GM21723 (cell line): ENCODE measurements at regions not wholly inside any gene's neighbourhood (a gene's known extent, or its start where the extent isn't known, plus 50 kb on each side); places are given as distances from the start of the nearest gene placed in this dataset.

ENCODE experiments used
- ATAC-seq: cut with Tn5 transposase; IDR thresholded peaks from one replicate; pipeline ENCODE4 v1.9.1; 2021; ENCODE audit warnings: mild to moderate bottlenecking, moderate library complexity; ENCODE audit not compliant: unreplicated experiment

DNA sequence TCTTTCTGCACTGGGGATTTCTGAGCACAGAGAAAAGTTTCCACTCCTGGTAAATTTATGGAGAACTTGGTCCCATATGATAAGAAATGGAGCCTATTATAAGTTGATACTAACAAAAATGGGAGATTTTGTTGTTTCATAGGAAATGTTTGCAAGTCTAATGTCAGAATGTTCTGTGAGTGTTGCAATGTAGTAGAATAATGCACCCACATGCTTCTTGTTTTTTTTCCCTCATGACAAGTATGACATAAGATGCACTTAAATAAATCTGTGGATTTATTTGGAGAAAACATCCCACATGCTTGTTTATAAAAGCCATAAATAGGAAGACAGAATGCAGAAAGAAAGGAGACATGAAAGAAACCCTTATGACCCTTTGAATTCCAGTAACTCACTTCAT is 50.8 kb upstream of the KCNJ6 start:
- no peak for ATAC-seq

DNA sequence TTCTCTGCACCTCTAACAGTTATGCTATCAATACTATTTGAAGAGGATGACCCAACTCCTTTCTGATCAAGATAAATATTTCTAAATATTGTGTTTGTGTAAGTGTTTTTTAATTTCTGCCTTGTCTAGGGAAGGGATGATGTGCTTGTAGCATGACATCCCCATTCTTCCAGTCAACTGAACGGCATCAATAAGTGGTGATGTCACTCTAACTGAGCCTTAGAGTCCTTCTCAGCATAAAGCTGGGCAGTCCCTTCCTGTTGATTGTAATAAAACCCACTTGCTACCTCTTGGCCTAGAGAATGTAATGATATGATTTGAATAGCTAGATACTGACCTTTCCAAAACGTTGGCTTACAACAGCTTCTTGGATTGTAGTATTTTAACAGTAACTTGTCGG is 52.5 kb upstream of the KCNJ6 start:
- no peak for ATAC-seq

DNA sequence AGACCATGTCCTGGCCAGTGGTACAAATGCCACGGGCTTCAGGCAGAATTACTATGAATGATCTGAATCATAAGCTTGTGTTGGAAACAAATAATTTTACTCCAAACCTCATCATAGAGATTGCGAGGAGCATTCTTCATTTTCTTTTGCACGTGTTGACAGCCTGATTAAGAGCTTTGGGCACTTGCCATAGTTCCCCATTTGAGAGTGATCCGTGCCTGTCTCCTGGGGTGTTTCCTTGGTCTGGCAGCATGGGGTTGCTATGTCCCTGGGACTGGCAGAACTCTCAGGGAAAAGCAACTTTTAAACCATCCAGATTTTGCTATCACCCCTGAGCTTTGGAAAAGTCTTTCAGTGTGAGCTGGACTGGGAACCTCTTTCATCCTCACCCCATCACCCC is 54.3 kb upstream of the KCNJ6 start:
- ATAC-seq, result no peak

DNA sequence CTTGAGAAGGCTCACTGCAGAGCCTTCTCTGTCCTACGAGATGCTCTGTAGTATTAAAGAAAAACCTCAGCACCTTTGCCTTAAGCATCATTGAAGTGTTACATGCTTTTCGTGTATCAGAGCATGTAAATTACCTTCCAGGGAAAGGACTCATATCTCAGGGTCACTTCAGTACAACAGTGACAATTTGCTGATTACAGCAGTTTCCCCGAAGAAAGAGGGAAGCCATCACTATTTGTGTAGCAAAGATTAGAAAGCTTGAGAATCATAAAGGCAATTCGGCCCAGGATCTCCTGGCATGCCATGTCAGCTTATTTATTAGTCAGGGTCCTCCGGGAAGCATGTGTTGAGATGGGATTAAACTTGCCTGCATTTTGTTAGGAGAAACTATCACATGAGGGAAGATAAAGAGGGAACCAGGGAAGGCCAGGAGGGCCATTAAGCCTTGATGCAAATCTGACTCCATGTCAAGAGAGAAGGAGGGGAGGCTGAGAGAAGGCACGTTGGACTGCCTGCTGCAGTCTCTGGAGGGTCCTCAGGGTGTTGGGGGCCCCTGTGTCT is 55.2 kb upstream of the KCNJ6 start:
- ATAC-seq, result no peak

DNA sequence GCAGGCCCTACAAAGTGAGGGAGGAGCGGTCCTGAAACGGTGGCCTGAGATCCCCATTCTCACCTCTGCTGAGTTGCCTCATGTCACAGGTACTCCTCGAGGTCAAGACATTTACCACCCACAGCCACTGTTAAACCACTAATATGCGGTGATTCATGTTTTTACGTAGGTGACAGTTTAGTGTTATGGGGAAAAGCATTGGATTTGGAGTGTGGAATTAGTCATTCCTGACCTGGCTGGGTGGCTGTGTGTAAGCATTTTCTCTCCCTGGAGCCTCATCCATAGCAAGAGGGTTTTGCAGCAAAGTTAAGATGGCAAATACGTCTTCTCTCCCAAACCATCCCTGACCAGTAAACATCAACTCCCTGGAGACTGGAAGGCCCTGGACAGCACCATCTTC is 57.8 kb upstream of the KCNJ6 start:
- ATAC-seq, result no peak

DNA sequence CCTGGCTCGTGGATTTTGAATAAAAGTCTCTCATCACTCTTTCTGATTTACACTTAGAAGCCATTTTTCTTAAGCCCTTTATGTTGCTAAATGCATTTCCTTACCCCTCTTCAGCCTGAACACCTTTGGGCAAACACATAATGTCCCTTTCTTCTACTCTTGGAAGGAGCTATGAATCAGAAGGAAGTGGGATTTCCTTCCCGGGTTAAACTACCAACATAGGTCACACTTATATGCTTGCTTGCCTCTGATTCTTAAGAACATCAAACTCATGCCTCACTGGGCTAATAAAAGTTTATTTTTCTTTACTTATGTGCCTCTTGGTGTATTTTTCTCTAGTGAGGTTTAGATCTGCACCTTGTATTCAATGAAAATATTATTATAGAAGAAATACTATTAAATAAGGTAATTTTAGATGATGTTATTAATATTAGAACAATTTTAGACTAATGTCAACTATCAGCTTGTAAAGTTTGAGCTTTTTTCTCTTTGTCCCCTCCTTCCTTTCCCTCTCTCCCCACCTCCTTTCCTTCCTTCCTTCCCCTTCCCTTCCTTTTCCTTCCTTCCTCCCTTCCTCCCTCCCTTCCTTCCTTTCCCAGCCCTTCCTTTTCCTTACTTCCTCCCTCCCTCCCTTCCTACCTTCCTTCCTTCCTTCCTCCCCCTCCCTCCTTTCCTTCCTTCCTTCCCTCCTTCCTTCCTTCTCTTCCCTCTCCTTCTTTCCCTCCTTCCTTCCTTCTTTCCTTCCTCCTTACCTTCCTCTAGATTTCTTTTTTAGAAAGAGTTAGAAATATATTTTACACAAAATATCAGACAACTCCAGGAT is 66.5 kb upstream of the KCNJ6 start:
- no peak for ATAC-seq

DNA sequence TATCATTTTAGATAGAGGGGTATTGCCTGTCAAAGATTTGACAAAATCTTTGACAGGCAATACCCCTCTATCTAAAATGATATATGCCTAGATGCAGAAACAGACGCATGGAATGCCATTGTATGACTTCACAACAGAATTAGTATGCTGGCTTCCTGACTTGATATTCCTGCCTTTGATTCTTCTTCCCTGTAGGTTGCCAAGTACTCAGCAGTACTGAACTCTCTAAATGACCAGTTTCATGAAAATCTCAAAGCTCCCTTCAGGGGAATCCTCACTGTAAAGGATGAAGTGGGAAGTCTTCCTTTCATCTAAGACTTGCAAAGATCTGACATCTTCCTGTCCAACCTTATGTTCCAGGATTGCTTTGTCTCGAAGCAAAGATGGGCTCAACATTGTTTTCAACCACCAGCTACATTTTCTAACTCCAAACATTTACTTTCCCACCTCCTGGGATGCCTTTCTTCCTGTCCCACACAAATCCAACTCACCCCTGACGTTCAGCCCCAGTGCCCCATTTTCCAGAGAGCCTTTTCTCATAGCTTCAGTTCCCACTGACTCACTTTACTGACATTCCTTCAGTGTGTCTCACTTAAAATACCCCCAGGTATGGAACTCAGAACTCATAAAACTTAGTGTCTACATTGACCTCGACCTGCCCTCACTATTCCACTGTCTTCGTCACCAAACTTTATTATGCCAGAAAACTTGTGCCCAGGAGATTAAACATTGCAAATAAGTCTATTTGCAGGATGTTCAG is 67.3 kb upstream of the KCNJ6 start:
- ATAC-seq, result no peak

DNA sequence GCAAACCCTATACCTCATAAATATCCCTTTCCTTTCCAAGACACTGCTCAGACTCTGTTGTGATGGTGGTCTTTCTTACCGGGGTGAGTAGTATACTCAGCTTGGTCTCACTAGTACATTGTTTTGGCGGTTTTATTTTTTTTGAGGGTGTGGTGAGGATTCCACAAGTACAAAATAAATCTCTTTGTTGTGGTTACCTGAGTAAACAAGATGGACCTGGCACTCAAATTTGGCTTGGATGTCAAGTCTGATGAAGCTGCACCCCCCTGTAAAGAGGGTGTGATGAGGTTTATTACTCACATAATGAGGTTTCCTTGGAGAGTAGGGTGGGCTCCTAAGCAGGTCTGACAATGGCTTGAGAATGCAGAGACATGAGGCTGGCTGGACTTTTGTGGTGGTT is 68.2 kb upstream of the KCNJ6 start:
- ATAC-seq, result no peak

DNA sequence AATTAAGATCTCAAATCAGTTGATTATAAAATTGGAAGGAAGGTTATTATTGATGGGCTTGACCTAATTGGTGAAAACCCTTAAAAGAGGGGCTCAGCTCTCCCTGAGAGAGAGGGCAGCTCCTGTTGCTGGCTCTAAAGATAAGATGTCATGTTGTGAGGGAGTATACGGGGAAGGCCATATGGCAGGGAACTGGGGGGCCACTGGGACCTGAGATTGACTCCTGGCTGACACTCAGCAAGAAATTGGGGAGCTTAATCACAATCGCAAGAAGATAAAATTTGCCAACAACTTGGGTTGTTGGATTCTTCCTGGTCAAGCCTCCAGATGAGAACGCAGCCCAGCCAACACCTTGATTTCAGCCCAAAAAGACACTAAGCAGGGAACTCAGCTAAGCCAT is 69.7 kb upstream of the KCNJ6 start:
- no peak for ATAC-seq

DNA sequence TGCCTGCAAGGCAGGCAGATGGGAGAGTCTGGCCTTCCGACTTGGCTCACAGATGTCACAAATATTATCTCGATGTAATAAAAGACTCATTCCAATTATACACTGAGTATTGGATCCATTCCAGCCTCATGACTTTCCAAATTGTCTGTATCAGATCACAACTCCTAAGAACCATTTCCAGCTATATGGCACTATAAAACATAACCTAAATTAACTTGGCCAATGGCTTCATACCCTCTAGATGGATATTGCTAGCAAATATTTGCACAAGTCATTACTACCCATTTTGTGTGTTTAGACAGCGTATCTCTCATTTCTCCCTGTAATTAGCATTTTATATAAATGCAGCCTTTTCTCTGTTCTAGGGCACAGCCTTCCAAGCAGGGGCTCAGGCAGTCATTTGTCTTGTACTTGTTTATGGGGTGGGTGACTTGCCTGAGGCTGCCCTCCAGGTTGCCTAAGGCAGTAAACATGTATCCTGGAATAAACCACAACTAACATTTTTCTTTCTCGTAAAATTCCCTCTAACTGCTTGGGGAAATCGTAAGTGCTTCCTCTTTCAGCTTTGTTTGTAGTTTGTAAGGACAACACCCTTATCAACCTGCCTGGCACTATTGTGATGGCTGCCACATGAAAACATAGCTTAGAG is 70.6 kb upstream of the KCNJ6 start:
- no peak for ATAC-seq

DNA sequence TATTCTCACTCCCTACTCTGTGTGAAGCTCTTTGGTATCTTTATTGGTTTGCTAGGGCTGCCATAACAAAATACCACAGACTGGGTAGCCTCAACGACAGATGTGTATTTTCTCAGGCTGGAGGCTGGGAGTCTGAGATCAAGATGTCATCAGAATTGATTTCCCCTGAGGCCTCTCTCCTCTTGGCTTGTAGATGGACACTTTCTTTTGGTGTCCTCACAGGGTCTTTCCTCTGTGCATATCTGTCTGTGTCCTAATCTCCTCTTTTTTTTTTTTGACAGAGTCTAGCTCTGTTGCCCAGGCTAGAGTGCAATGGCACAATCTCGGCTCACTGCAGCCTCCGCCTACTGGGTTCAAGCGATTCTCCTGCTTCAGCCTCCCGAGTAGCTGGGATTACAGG is 71.4 kb upstream of the KCNJ6 start:
- ATAC-seq, result no peak

DNA sequence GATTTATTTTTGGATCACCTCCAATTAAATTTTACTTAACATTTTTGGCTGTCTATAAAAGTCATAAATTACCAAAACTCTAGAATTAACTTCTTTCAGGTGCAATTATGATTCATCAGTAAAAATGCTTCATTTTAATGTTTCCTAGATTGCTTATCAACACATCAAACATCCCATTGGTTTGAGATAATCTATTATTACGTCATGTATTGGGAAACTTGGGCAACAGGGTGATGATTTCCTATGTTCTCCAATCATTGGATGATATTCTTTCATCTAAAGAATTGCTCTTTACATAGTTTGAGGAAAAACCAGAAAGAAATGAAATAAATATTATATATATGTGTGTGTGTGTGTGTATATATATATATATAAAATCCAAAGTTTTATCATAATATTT is 76.8 kb upstream of the KCNJ6 start:
- no peak for ATAC-seq

DNA sequence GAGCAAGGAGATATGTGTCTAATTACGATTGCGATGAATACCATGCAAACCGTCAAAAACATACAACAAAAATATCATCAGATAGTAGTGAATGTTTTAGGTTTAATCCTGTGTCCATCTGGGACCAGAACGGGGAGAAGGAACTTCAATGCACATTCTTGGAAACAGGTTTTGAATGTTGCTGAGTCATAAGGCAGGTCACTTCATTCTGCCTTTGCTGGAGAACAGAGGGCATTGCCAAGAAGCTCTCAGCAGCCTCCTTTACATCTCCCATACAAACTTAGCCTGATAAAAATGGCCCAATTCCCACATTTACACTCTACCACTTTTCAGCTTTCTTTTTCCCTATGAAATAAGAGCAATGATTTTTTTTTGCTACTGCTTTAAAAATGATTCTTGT is 78.0 kb upstream of the KCNJ6 start:
- no peak for ATAC-seq

DNA sequence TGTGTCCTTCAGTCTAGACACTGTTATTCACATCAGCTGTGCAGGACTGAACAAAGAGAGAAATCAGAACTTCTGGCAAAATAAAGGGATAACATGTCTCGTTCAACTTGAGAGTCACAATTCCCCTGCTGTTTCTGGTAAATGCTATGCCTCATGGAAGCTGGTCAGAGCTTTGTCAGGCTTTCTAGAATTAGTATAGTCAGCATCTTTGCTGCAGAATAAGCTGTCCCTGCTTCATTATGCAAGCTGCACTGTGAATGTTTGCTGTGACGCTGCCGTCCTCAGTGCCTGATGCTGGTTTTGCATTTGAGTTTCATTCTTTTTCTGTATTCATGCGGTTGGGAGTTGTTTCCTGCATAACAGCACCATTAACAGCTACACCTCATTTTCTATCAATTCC is 96.4 kb upstream of the KCNJ6 start:
- no peak for ATAC-seq

DNA sequence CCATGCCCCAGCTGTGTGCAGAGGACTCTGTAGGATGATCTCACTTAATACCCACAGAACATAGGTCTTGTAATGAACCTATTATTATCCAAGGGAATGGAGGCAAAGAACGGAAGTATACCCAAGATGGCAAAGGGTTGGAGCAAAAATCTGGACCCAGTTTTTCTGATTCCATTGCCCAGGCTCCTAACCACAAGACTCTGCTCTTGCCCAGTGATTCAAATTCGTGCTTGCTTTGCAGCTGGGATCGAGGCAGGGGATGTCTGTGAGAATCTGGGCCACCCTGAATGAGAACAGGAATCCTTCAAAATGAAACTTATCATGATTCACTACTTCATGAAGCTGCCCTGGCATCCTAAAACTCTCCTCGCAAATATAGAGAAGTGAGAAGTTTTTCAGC is 97.5 kb upstream of the KCNJ6 start:
- ATAC-seq, result no peak

DNA sequence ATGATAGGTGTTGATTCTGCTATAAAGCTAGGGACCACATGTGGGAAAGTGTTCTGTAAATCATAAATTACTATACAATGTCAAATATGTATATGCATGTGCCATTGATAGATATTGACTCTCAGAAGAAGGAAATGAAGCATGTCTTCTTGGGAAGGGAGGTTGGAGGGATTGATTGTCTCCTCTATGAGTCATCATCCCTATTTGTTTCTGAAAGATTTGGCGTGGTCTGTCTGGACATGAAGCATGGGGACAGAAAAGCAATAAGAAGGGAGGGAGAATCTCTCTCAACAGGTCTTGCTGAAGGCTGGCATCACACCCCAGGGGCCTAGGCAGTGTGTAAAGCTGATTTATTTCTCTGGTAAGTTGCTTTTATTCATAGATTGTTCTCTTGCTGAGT is 98.0 kb upstream of the KCNJ6 start:
- no peak for ATAC-seq

DNA sequence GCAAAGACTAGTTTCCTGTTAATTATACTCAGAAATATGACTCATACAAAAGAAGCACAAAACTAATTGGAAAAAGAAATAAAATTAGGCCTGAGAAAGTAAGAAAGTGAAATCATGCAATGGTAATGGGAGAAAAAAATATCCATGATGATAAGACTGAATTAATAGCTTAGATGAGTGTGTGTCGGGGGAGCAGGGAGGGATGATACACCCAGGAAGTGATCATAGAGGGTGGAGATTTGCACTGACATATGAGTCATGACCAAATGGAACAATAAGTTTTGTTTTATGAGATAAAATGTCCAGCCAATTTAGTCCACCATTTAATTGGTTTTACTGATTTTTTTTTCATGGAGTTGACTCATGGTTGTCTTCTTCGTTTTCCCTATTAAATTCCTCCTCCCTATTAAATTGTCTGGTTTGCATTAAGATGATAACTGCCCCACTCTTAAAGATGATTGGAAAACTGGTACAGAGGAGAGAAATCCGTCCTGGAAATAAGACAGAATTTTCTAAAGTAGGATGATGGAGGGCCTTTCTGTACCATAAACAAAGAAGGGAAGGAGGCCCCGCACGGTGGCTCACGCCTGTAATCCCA is 111.7 kb upstream of the KCNJ6 start:
- ATAC-seq, result no peak

DNA sequence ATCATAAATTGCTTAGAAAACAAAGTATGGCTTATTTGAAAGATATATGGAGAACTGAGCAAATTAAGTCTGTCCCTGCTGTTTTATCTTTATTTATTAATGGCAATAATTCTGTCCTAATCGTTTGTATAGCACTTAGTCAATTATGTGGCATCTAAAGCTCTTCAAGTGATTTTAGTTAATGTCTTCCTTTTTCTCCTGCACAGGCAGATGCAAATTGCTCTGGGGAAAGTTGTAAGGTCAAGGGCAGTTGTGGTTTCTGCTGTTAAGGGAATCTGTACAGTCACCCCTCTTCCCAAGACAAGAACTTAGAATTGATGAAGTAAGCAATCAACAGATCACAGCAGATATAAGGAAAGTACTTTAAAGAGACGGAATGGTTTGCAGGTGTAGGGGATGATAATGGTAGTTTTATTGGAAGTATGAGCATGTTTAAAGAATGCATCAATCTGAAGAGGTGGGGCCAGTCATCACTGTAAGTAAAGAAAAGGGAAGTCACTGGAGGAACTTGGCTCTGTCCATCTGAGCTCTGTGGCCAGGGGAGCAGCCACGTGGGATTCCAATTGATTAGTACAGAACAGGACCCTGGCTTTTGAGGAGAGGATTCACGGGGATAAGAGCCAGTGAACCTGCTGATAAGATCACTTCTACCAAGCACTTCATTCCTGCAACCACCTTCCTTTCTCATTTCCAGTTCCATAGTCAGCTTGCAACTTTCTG is 116.0 kb upstream of the KCNJ6 start:
- ATAC-seq, result no peak

DNA sequence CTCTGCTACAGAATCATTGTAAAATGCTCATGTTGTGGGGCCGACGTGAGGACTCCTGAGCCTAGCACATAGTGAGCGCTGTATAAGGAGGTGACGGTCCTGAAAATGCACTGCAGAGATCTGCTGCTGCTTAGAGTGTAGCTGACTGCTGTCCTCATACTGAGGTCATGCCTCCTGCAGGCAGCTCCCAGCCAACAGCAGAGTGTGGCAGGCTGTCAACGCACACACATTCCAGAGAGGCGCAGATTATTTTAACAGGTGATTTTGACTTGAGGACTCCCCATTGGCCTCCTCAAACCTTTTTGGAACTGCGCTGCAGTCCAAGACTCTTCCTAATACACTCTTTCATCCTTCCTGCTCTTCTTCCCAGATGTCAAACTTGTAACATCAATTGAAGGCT is 119.8 kb upstream of the KCNJ6 start:
- ATAC-seq, result no peak

DNA sequence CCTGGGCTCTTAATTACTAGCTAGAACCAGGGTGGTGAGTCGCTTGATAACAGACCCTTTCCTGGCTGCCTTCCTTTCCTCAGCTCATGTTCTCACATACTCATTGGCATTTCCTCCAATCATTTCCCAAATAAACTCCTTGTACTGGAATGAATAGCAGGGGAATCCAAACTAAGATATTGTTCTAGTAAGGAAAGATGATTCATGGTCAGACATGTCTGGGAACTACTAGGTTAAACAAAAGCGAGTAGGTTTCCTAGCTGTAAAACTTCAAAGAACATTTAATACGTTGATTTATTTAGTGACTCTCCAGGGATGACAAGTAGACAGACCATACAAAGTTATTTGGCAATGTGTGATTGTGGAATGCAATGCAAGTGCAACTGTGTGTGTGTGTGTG is 121.2 kb upstream of the KCNJ6 start:
- ATAC-seq, result no peak

DNA sequence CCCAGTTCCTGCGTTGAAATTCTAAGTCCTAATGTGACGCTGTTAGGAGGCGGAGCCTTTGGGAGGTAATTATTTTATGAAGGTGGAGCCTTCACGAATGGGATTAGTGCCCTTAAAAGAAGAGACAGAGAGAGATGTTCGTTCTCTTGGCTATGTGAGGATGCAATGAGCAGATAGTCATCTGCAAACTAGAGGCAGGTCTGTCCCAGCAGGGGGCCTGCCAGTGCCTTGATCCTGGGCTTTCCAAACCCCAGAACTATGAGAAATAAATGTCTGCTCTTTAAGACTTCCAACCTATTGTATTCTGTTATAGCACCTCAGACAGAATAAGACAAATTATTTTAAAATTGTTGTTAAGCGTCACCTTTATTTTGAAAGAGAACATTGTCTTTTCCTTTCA is 123.1 kb upstream of the KCNJ6 start:
- no peak for ATAC-seq
